Epithelial cell of esophagus (primary cell): ENCODE measurements at regions not wholly inside any gene's neighbourhood (a gene's known extent, or its start where the extent isn't known, plus 50 kb on each side); places are given as distances from the start of the nearest gene placed in this dataset.

ENCODE experiments used
- DNase-seq: peaks from one replicate; pipeline ENCODE4 v3.0.0; 2010; ENCODE audit warnings: low read depth
- H3K4me3 ChIP-seq: 2 replicates; pipeline ENCODE4 v1.5.1; 2011; ENCODE audit warnings: mild to moderate bottlenecking, low read length, control low read depth
- CTCF ChIP-seq: IDR thresholded peaks from 2 replicates; pipeline ENCODE4 v1.5.1; 2011; ENCODE audit warnings: low read depth, mild to moderate bottlenecking, low read length, control low read depth, inconsistent platforms; ENCODE audit not compliant: insufficient read depth; ENCODE audit errors: missing control alignments

- no peak for DNase-seq
- no peak overlapping the region for H3K4me3 ChIP-seq
- no peak for TF ChIP-seq CTCF
These were observed 824.6 kb upstream of the GOT2 start for GRCh38 chr16:59558679-59559078.

- no peak for DNase-seq
- no peak overlapping the region for H3K4me3 ChIP-seq
- TF ChIP-seq CTCF: no peak
These were observed 818.0 kb upstream of the GOT2 start for GRCh38 chr16:59552164-59552563.

GRCh38 chr16:59545721-59546120, 811.6 kb upstream of the GOT2 start:
- TF ChIP-seq CTCF: no peak
- H3K4me3 ChIP-seq: no peak overlapping the region
- no peak for DNase-seq

GRCh38 chr16:59543641-59544040, 809.5 kb upstream of the GOT2 start:
- H3K4me3 ChIP-seq: no peak overlapping the region
- TF ChIP-seq CTCF: no peak
- DNase-seq: peak; percentile 81

GRCh38 chr16:59540621-59541020, 806.5 kb upstream of the GOT2 start:
- DNase-seq: no peak
- H3K4me3 ChIP-seq: no peak overlapping the region
- TF ChIP-seq CTCF: no peak

- no peak for TF ChIP-seq CTCF
- H3K4me3 ChIP-seq: no peak overlapping the region
- DNase-seq: no peak
These were observed 801.2 kb upstream of the GOT2 start for GRCh38 chr16:59535298-59535697.

- DNase-seq: peak; percentile 54
- TF ChIP-seq CTCF: no peak
These were observed 793.3 kb upstream of the GOT2 start for GRCh38 chr16:59527206-59527997.

More at GRCh38 chr16:59527206-59527997, 793.3 kb upstream of the GOT2 start:
- no peak overlapping the region for H3K4me3 ChIP-seq
